Skeletal muscle tissue (tissue), 3 donors: ENCODE measurements at regions not wholly inside any gene's neighbourhood (a gene's known extent, or its start where the extent isn't known, plus 50 kb on each side); places are given as distances from the start of the nearest gene placed in this dataset.

Source experiments
- H3K27ac ChIP-seq: one replicate; pipeline ENCODE4 v1.7.0; 2013; ENCODE audit warnings: mild to moderate bottlenecking, low read depth, low read length, inconsistent platforms
- H3K27me3 ChIP-seq, 3 donors: one replicate each; pipeline ENCODE4 v1.7.0; 2013; ENCODE audit warnings: low read length in 3 of 3; ENCODE audit not compliant: control insufficient read depth in 3 of 3, insufficient read depth in 3 of 3
- H3K36me3 ChIP-seq, 3 donors: one replicate each; pipeline ENCODE4 v1.7.0; 2013; ENCODE audit warnings: low read length in 3 of 3; ENCODE audit not compliant: control insufficient read depth in 3 of 3, insufficient read depth in 3 of 3
- H3K4me1 ChIP-seq, 3 donors: one replicate each; pipeline ENCODE4 v1.7.0; 2013; ENCODE audit warnings: low read length in 3 of 3, mild to moderate bottlenecking in 3 of 3; ENCODE audit not compliant: control insufficient read depth in 3 of 3, insufficient read depth in 3 of 3
- H3K4me3 ChIP-seq, 3 donors: one replicate each; pipeline ENCODE4 v1.7.0; 2013; ENCODE audit warnings: low read length in 3 of 3
- H3K9ac ChIP-seq, 3 donors: one replicate each; pipeline ENCODE4 v1.7.0; 2013; ENCODE audit warnings: low read length in 3 of 3, mild to moderate bottlenecking in 3 of 3, moderate library complexity in 2 of 3, low read depth in 1 of 3
- H3K9me3 ChIP-seq, 3 donors: one replicate each; pipeline ENCODE4 v1.7.0; 2013; ENCODE audit warnings: low read length in 3 of 3; ENCODE audit not compliant: control insufficient read depth in 3 of 3
- donor health status: Osteomylitis.

DNA sequence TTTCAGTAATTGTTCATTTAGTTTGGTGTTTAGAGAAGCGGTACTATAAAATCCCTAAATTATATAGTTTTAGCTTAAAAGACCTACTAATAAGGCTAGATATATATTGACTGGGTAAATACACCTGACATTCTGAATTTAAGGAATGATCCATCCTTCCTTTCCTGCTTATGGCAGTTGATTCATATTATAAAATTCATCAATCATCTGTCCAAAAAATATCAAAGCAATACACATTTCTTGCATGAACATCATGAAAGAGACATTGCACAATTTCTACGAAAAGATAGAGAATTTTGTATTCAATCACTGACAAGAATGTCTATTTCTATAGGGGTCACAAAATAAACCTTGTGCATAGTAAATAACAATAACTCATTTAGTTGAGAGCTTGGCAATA is 514.9 kb downstream of the SLITRK6 start:
- H3K9ac ChIP-seq = no peak overlapping the region
- H3K4me3 ChIP-seq = no peak overlapping the region
- no peaks in the 10 kb centered on the region for H3K4me1 ChIP-seq
- no peaks in the 10 kb centered on the region for H3K9me3 ChIP-seq
- no peaks in the 10 kb centered on the region for H3K27me3 ChIP-seq
- no peaks in the 10 kb centered on the region for H3K36me3 ChIP-seq
- no peak overlapping the region for H3K27ac ChIP-seq

GRCh38 chr13:85283408-85283807 is 515.8 kb downstream of the SLITRK6 start:
- no peak overlapping the region for H3K9ac ChIP-seq

GRCh38 chr13:85282876-85283275 is 516.3 kb downstream of the SLITRK6 start:
- Histone ChIP-seq H3K9ac (no peak overlapping the region), H3K4me1 (no peaks in the 10 kb centered on the region), H3K27ac (no peak overlapping the region), H3K9me3 (no peaks in the 10 kb centered on the region), H3K36me3 (no peaks in the 10 kb centered on the region), H3K4me3 (no peak overlapping the region), H3K27me3 (no peaks in the 10 kb centered on the region)

More at GRCh38 chr13:85283408-85283807, 515.8 kb downstream of the SLITRK6 start:
- Histone ChIP-seq H3K36me3 (no peaks in the 10 kb centered on the region), H3K9me3 (no peaks in the 10 kb centered on the region), H3K27me3 (no peaks in the 10 kb centered on the region), H3K4me1 (no peaks in the 10 kb centered on the region), H3K4me3 (no peak overlapping the region), H3K27ac (no peak overlapping the region)

DNA sequence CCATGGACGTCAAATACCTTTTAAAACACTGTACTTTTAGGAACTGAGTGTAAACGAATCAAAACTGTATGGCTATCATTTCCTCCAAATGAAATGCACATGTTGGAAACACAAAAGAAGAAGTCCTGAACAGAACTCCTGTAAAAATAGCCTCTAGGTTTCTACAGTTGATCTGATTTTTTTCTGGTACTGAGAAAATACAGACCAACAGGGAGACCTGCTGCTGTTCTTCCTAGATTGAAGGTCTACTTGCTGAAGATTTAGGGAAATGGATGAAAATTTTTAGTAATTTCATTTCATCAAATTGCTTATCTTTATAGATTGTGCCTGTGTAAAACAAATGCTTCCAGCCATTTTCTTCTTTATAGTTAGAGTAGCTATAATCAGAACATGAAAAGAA is 520.4 kb downstream of the SLITRK6 start:
- Histone ChIP-seq H3K27me3 (no peaks in the 10 kb centered on the region), H3K4me3 (no peak overlapping the region), H3K4me1 (no peaks in the 10 kb centered on the region), H3K27ac (no peak overlapping the region), H3K9ac (no peak overlapping the region), H3K36me3 (no peaks in the 10 kb centered on the region), H3K9me3 (no peaks in the 10 kb centered on the region)

GRCh38 chr13:85277748-85278147 is 521.5 kb downstream of the SLITRK6 start:
- Histone ChIP-seq H3K27me3 (no peaks in the 10 kb centered on the region), H3K36me3 (no peaks in the 10 kb centered on the region), H3K4me1 (no peaks in the 10 kb centered on the region), H3K4me3 (no peak overlapping the region), H3K9me3 (no peaks in the 10 kb centered on the region), H3K27ac (no peak overlapping the region), H3K9ac (no peak overlapping the region)

DNA sequence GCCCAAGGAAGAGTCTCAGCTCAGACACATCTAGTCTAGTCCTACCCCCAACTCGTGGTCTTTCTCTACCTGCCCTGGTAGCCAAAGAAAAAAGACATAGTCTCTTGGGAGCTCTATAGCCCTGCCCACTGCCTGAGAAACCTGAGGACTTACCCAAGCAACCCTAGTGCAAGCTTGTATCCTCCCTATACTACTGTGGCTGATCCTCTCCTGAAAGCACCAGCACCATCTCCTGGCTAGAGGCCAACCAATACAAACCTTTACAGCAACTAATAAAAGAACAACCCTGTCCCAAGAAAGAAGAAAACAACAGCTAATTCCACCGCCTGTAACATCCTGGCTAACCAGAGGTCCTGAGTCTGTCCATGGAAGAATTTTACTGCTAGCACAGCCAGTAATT is 532.4 kb downstream of the SLITRK6 start:
- Histone ChIP-seq H3K27ac (no peak overlapping the region), H3K9me3 (no peaks in the 10 kb centered on the region), H3K4me1 (no peaks in the 10 kb centered on the region), H3K4me3 (no peak overlapping the region), H3K9ac (no peak overlapping the region), H3K27me3 (no peaks in the 10 kb centered on the region), H3K36me3 (no peaks in the 10 kb centered on the region)

DNA sequence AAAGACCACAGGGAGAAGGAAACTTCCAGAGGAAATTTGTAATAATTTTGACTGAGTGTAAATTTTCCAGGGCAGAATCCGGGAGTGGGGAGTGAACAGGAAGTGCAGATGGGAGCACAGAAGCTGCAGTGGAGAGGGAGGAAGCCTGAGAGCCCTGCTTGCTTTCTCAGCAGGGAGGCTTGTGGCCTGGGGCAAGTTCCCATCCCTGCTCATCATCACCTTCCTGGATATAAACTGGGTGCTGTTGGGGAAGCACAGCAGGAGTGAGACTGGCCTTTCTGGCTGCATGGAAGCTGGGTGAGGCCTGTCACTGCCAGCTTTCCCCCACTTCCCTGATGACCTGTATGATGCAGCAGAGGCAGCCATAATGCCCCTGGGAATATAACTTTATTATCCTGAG is 532.9 kb downstream of the SLITRK6 start:
- H3K4me3 ChIP-seq = no peak overlapping the region
- H3K36me3 ChIP-seq = no peaks in the 10 kb centered on the region
- H3K9me3 ChIP-seq = no peaks in the 10 kb centered on the region
- H3K27me3 ChIP-seq = no peaks in the 10 kb centered on the region
- H3K4me1 ChIP-seq = no peaks in the 10 kb centered on the region
- H3K27ac ChIP-seq = no peak overlapping the region
- no peak overlapping the region for H3K9ac ChIP-seq

GRCh38 chr13:85265296-85265695 is 533.9 kb downstream of the SLITRK6 start:
- Histone ChIP-seq H3K9ac (no peak overlapping the region), H3K4me1 (no peaks in the 10 kb centered on the region), H3K27me3 (no peaks in the 10 kb centered on the region), H3K36me3 (no peaks in the 10 kb centered on the region), H3K27ac (no peak overlapping the region), H3K9me3 (no peaks in the 10 kb centered on the region), H3K4me3 (no peak overlapping the region)

- no peaks in the 10 kb centered on the region for H3K9me3 ChIP-seq
- H3K27ac ChIP-seq = no peak overlapping the region
- H3K9ac ChIP-seq = no peak overlapping the region
- H3K4me1 ChIP-seq = no peaks in the 10 kb centered on the region
- no peak overlapping the region for H3K4me3 ChIP-seq
- H3K36me3 ChIP-seq = no peaks in the 10 kb centered on the region
- no peaks in the 10 kb centered on the region for H3K27me3 ChIP-seq
Measured at GRCh38 chr13:85262499-85262898, 536.7 kb downstream of the SLITRK6 start.

DNA sequence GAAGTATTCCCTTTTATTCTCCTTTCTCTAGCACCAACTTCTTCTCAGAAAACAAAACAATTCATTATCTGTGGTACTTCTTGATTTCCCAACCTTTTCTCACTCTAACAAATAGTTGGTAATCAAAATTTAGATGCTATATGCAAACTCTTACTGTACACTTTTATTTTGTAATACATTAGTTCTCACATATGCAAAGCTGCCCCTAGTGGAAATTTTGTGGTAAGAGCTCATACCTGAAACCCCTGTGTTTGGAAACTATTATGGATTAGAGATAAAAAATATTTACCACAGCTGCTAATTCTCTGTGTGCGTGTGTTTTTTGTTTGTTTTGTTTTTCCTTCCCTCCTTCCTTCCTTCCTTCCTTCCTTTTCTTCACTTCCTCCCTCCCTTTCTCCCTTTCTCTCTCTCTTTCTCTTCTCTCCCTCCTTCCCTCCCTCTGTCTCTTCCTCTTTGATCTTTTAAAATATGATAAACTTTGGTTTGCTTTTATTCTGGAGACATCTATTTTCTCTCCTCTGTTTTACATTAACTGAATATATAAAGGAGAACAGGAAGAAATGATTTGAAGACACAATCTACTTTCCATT is 537.4 kb downstream of the SLITRK6 start:
- no peak overlapping the region for H3K27ac ChIP-seq
- H3K9me3 ChIP-seq = no peaks in the 10 kb centered on the region
- H3K9ac ChIP-seq = no peak overlapping the region
- no peaks in the 10 kb centered on the region for H3K27me3 ChIP-seq
- H3K4me1 ChIP-seq = no peaks in the 10 kb centered on the region
- no peaks in the 10 kb centered on the region for H3K36me3 ChIP-seq
- H3K4me3 ChIP-seq = no peak overlapping the region

DNA sequence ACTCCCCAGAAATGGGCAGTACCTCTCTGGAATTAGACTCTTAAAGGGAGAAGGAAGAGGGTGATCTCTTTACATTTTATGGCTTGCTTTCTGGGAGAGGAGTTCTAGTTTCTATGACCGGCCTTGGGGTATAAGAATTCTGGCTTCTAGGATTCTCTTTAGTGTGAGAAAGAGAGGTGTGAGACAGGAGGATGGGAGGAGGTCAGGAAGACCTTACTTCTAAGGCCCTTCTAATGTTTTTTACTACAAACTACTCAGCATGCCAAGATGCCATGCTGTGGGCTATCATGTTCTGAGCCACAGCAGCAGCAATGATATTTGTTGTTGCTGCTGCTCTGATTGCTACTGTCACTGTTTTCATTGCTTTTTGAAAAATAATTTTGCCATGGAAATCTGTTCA is 538.3 kb downstream of the SLITRK6 start:
- no peaks in the 10 kb centered on the region for H3K36me3 ChIP-seq
- H3K4me3 ChIP-seq = no peak overlapping the region
- no peaks in the 10 kb centered on the region for H3K4me1 ChIP-seq
- no peaks in the 10 kb centered on the region for H3K9me3 ChIP-seq
- H3K27me3 ChIP-seq = no peaks in the 10 kb centered on the region
- no peak overlapping the region for H3K9ac ChIP-seq
- H3K27ac ChIP-seq = no peak overlapping the region
